Subcutaneous abdominal adipose tissue (tissue), 5 donors: ENCODE measurements at regions not wholly inside any gene's neighbourhood (a gene's known extent, or its start where the extent isn't known, plus 50 kb on each side); places are given as distances from the start of the nearest gene placed in this dataset.

ENCODE experiments used
- H3K27ac ChIP-seq: one replicate; pipeline ENCODE4 v1.7.0; 2013; ENCODE audit warnings: low read depth, mild to moderate bottlenecking, inconsistent platforms, low read length, moderate library complexity
- H3K27me3 ChIP-seq, 5 donors: one replicate each; pipeline ENCODE4 v1.7.0; 2013; ENCODE audit warnings: low read length in 5 of 5, inconsistent platforms in 1 of 5; ENCODE audit not compliant: control insufficient read depth in 5 of 5, insufficient read depth in 4 of 5
- H3K36me3 ChIP-seq, 5 donors: one replicate each; pipeline ENCODE4 v1.7.0; 2013; ENCODE audit warnings: low read length in 5 of 5; ENCODE audit not compliant: control insufficient read depth in 5 of 5, insufficient read depth in 5 of 5
- H3K4me1 ChIP-seq, 5 donors: one replicate each; pipeline ENCODE4 v1.7.0; 2013; ENCODE audit warnings: low read length in 5 of 5, mild to moderate bottlenecking in 3 of 5, moderate library complexity in 1 of 5; ENCODE audit not compliant: control insufficient read depth in 5 of 5, insufficient read depth in 5 of 5
- H3K4me3 ChIP-seq, 5 donors: one replicate each; pipeline ENCODE4 v1.7.0; 2013; ENCODE audit warnings: low read length in 5 of 5, low read depth in 1 of 5
- H3K9ac ChIP-seq, 5 donors: one replicate each; pipeline ENCODE4 v1.7.0; 2013; ENCODE audit warnings: low read length in 5 of 5, mild to moderate bottlenecking in 4 of 5, moderate library complexity in 3 of 5
- H3K9me3 ChIP-seq, 5 donors: one replicate each; pipeline ENCODE4 v1.7.0; 2013; ENCODE audit warnings: low read length in 5 of 5; ENCODE audit not compliant: control insufficient read depth in 5 of 5
- donor health status: healthy.
- donor health status: healthy.
- donor health status: healthy.
- donor health status: healthy.
- donor health status: healthy.

GRCh38 chr6:110041126-110041525, 63.0 kb downstream of the GPR6 start:
- Histone ChIP-seq H3K4me3 (no peak overlapping the region), H3K4me1 (peaks cover 0 to 11% (median 5%) of the 10 kb centered on the region in 5 donors), H3K9ac (no peak overlapping the region), H3K36me3 (no peaks in the 10 kb centered on the region), H3K27me3 (no peaks in the 10 kb centered on the region), H3K9me3 (no peaks in the 10 kb centered on the region), H3K27ac (no peak overlapping the region)

GRCh38 chr6:110041830-110042229, 63.7 kb downstream of the GPR6 start:
- H3K9me3 ChIP-seq: no peaks in the 10 kb centered on the region
- no peak overlapping the region for H3K9ac ChIP-seq
- no peaks in the 10 kb centered on the region for H3K27me3 ChIP-seq
- H3K27ac ChIP-seq: no peak overlapping the region
- H3K4me1 ChIP-seq: peaks cover 0 to 11% (median 5%) of the 10 kb centered on the region in 5 donors
- H3K4me3 ChIP-seq: no peak overlapping the region
- no peaks in the 10 kb centered on the region for H3K36me3 ChIP-seq

DNA sequence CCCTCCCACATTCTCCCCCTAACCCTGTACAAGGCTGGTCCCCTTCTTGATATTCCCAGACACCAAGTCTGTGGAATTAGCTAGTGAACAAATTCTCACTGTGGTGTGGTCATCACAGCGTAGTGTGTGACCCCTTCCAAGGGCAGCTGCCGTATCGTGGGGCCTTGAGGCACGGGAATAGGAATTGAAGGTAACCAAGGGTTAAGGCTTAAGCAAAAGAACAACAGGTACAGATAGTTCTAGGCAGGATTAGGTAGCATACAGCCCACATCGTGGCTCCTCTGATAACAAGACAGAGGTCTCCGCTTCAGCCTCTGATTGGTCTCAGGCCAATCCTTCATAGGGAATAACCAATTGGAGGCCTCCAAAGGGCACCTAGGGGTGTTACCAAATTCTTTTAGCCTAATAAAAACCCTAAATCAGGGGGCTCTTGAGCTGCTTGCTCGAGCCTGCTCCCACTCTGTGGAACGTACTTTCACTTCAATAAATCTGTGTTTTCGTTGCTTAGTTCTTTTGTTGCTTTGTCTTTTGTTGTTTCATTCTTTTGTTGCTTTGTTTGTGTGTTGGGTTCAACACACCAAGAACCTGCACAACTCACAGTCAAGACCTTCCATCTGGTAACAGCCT, 64.7 kb downstream of the GPR6 start:
- Histone ChIP-seq H3K27ac (no peak overlapping the region), H3K36me3 (no peaks in the 10 kb centered on the region), H3K27me3 (no peaks in the 10 kb centered on the region), H3K4me3 (no peak overlapping the region), H3K4me1 (peaks cover 0 to 7% (median 5%) of the 10 kb centered on the region in 5 donors), H3K9ac (no peak overlapping the region), H3K9me3 (no peaks in the 10 kb centered on the region)

- peaks cover 0 to 5% (median 3%) of the 10 kb centered on the region in 5 donors for H3K4me1 ChIP-seq
- H3K9ac ChIP-seq: no peak overlapping the region
- no peaks in the 10 kb centered on the region for H3K27me3 ChIP-seq
- H3K4me3 ChIP-seq: no peak overlapping the region
- H3K9me3 ChIP-seq: no peaks in the 10 kb centered on the region
- no peak overlapping the region for H3K27ac ChIP-seq
- no peaks in the 10 kb centered on the region for H3K36me3 ChIP-seq
These were observed 65.4 kb downstream of the GPR6 start for GRCh38 chr6:110043366-110043994.

GRCh38 chr6:110044096-110044495, 66.0 kb downstream of the GPR6 start:
- Histone ChIP-seq H3K4me1 (peaks cover 0 to 5% (median 3%) of the 10 kb centered on the region in 5 donors), H3K27ac (no peak overlapping the region), H3K9ac (no peak overlapping the region), H3K9me3 (no peaks in the 10 kb centered on the region), H3K27me3 (no peaks in the 10 kb centered on the region), H3K4me3 (no peak overlapping the region), H3K36me3 (no peaks in the 10 kb centered on the region)

GRCh38 chr6:110044622-110045021, 66.5 kb downstream of the GPR6 start:
- no peaks in the 10 kb centered on the region for H3K27me3 ChIP-seq
- H3K27ac ChIP-seq: no peak overlapping the region
- H3K9ac ChIP-seq: no peak overlapping the region
- no peaks in the 10 kb centered on the region for H3K36me3 ChIP-seq
- H3K4me3 ChIP-seq: no peak overlapping the region
- no peaks in the 10 kb centered on the region for H3K9me3 ChIP-seq
- H3K4me1 ChIP-seq: peaks cover 0 to 4% (median 2%) of the 10 kb centered on the region in 5 donors

DNA sequence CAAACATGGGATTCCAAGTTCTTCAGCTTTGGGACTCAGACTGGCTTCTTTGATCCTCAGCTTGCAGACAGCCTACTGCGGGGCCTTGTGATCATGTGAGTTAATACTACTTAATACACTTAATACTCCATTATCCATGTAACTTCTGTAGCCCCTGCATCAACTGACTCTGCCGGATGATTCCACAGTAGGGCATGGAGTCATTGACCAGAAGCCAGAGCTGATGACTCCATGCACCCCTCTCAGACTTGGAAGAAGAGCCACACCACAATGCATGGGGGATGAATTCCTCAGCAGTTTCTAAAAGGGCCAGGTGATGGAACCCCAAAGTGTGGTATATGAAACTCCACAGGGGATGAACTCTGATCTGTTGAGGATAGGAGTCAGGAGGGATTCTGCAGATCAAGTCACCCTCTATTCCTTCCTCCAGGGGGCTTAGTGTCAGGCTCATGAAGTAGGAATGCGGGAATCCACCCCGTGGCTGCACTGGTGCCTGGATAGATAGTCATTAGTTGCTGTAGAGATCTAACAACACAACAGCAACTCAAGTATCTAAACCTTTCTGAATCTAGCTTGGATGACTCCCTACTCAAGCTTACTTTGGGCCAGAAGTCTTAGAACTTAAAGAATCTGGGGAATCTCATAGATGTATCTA, 70.2 kb downstream of the GPR6 start:
- Histone ChIP-seq H3K4me3 (no peak overlapping the region), H3K36me3 (no peaks in the 10 kb centered on the region), H3K27me3 (peaks cover 0 to 3% (median 0%) of the 10 kb centered on the region in 5 donors), H3K27ac (no peak overlapping the region), H3K9ac (no peak overlapping the region), H3K4me1 (peaks cover 0 to 2% (median under 1%) of the 10 kb centered on the region in 5 donors), H3K9me3 (no peaks in the 10 kb centered on the region)

DNA sequence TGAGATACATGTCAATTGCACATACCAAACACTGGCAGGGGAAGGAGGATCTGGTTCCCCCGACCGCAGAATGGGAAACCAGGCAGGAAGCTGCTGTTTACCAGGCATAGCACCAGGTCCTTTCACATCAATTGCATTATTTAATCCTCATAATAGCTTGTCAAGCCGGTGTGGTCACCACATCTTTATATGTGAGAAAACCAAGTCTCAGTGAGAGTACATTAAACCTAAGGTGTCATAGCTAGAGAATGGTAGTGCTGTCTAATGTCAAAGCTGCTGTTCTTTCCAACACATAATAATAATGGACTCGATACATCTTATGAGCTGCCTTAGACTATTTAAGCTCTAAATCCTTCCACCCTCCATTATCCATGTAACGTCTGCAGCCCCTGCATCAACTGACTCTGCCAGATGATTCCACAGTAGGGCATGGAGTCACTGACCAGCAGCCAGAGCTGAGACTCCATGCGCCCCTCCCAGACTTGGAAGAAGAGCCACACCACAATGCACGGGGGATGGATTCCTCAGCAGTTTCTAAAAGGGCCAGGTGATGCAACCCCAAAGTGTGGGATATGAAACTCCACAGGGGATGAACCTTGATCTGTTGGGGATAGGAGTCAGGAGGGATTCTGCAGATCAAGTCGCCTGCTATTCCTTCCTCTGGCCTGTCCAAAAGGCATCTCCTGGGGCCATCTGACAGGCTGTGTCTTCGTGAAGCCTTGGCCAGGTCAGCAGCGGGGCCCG, 71.8 kb downstream of the GPR6 start:
- peaks cover 0 to 4% (median 3%) of the 10 kb centered on the region in 5 donors for H3K4me1 ChIP-seq
- H3K27me3 ChIP-seq: peaks cover 0 to 3% (median 0%) of the 10 kb centered on the region in 5 donors
- no peak overlapping the region for H3K4me3 ChIP-seq
- H3K36me3 ChIP-seq: no peaks in the 10 kb centered on the region
- no peak overlapping the region for H3K9ac ChIP-seq
- H3K9me3 ChIP-seq: no peaks in the 10 kb centered on the region
- H3K27ac ChIP-seq: no peak overlapping the region
